WTC11 (cell line): ENCODE measurements at regions not wholly inside any gene's neighbourhood (a gene's known extent, or its start where the extent isn't known, plus 50 kb on each side); places are given as distances from the start of the nearest gene placed in this dataset.

Source experiments
- ESRRA ChIP-seq: sonication (generic); formaldehyde crosslinking; IDR thresholded peaks from 2 replicates; pipeline ENCODE4 v1.8.1; 2022; ENCODE audit warnings: mild to moderate bottlenecking, missing genetic modification reagents, borderline replicate concordance
- FOXK1 ChIP-seq: sonication (generic); formaldehyde crosslinking; IDR thresholded peaks from 2 replicates; pipeline ENCODE4 v1.8.0; 2022; ENCODE audit warnings: mild to moderate bottlenecking, moderate library complexity, missing genetic modification reagents
- JUN ChIP-seq: sonication (generic); formaldehyde crosslinking; IDR thresholded peaks from 2 replicates; pipeline ENCODE4 v1.8.0; 2023; ENCODE audit warnings: mild to moderate bottlenecking, missing genetic modification reagents
- NR2C2 ChIP-seq: sonication (generic); formaldehyde crosslinking; IDR thresholded peaks from 2 replicates; pipeline ENCODE4 v1.8.0; 2022; ENCODE audit warnings: mild to moderate bottlenecking, missing genetic modification reagents
- SOX15 ChIP-seq: fragments of 250-450 bp; sonication (Bioruptor Pico); IDR thresholded peaks from 2 replicates; pipeline ENCODE4 v1.9.0; 2021; ENCODE audit warnings: mild to moderate bottlenecking
- ZNF232 ChIP-seq: sonication (generic); formaldehyde crosslinking; IDR thresholded peaks from 2 replicates; pipeline ENCODE4 v1.8.0; 2022; ENCODE audit warnings: mild to moderate bottlenecking, missing genetic modification reagents
- TF ChIP-seq, protein P1 (sequence below): sonication (generic); formaldehyde crosslinking; IDR thresholded peaks from 2 replicates; pipeline ENCODE4 v1.8.1; 2023; ENCODE audit warnings: mild to moderate bottlenecking, missing genetic modification reagents, moderate library complexity
- TF ChIP-seq, protein P2 (sequence below): fragments of 200-600 bp; IDR thresholded peaks from 2 replicates; pipeline ENCODE4 v1.8.0; 2022; ENCODE audit warnings: antibody characterized with exemption
- TF ChIP-seq, protein P3 (sequence below): sonication (generic); formaldehyde crosslinking; IDR thresholded peaks from 2 replicates; pipeline ENCODE4 v1.8.0; 2022; ENCODE audit warnings: mild to moderate bottlenecking, missing genetic modification reagents

DNA sequence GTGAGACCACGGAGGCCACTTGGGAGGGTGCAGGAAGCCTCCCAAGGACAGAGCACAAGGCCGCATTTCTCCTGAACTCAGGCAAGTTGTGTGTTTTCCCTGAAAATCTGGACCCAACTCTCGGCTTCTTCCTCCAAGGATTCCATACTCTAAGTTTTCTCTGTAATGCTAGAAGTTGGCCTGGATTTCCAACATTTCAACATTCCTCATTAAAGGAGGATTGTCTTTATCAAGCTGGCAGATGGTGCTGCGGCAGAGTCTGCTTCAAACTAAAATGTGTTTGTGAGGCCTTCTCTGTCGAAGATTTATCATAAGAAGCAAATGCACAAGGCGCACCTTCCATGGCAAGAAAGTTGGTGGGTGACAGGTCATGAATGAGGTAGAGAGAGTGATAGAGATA lies 94.4 kb upstream of the SATB2 start:
- no peak for TF ChIP-seq JUN (CRISPR knock-in tag)
- no peak for TF ChIP-seq ESRRA (CRISPR knock-in tag)
- TF ChIP-seq, protein P1, sequence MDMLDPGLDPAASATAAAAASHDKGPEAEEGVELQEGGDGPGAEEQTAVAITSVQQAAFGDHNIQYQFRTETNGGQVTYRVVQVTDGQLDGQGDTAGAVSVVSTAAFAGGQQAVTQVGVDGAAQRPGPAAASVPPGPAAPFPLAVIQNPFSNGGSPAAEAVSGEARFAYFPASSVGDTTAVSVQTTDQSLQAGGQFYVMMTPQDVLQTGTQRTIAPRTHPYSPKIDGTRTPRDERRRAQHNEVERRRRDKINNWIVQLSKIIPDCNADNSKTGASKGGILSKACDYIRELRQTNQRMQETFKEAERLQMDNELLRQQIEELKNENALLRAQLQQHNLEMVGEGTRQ (CRISPR knock-in tag) = no peak
- TF ChIP-seq, protein P2, sequence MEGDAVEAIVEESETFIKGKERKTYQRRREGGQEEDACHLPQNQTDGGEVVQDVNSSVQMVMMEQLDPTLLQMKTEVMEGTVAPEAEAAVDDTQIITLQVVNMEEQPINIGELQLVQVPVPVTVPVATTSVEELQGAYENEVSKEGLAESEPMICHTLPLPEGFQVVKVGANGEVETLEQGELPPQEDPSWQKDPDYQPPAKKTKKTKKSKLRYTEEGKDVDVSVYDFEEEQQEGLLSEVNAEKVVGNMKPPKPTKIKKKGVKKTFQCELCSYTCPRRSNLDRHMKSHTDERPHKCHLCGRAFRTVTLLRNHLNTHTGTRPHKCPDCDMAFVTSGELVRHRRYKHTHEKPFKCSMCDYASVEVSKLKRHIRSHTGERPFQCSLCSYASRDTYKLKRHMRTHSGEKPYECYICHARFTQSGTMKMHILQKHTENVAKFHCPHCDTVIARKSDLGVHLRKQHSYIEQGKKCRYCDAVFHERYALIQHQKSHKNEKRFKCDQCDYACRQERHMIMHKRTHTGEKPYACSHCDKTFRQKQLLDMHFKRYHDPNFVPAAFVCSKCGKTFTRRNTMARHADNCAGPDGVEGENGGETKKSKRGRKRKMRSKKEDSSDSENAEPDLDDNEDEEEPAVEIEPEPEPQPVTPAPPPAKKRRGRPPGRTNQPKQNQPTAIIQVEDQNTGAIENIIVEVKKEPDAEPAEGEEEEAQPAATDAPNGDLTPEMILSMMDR = no peak
- no peak for TF ChIP-seq SOX15 (CRISPR knock-in tag)
- no peak for TF ChIP-seq ZNF232 (CRISPR knock-in tag)
- TF ChIP-seq, protein P3, sequence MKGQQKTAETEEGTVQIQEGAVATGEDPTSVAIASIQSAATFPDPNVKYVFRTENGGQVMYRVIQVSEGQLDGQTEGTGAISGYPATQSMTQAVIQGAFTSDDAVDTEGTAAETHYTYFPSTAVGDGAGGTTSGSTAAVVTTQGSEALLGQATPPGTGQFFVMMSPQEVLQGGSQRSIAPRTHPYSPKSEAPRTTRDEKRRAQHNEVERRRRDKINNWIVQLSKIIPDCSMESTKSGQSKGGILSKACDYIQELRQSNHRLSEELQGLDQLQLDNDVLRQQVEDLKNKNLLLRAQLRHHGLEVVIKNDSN (CRISPR knock-in tag) = no peak
- TF ChIP-seq FOXK1 (CRISPR knock-in tag) = no peak
- TF ChIP-seq NR2C2 (CRISPR knock-in tag) = no peak
